Upper lobe of right lung (tissue), 1 donor: ENCODE measurements at regions not wholly inside any gene's neighbourhood (a gene's known extent, or its start where the extent isn't known, plus 50 kb on each side); places are given as distances from the start of the nearest gene placed in this dataset.
"Not testable (repeated sequence)": the region's sequence is repeated elsewhere in the genome, so short reads cannot be mapped to it uniquely, and the experiment has no call there.

Source experiments
- ATAC-seq: fragments of 200-7000 bp; cut with Tn5 transposase; one replicate; pipeline ENCODE4 v1.9.1; 2020; ENCODE audit warnings: mild to moderate bottlenecking, moderate library complexity
- DNase-seq: peaks from one replicate; pipeline ENCODE4 v3.0.0-alpha.2; 2020
- H3K27ac ChIP-seq: fragments of 200-600 bp; one replicate; pipeline ENCODE4 v1.8.0; 2022
- H3K27me3 ChIP-seq: fragments of 200-600 bp; one replicate; pipeline ENCODE4 v1.8.0; 2022; ENCODE audit warnings: mild to moderate bottlenecking
- H3K36me3 ChIP-seq: fragments of 200-600 bp; one replicate; pipeline ENCODE4 v1.8.0; 2022
- H3K4me1 ChIP-seq: fragments of 200-600 bp; one replicate; pipeline ENCODE4 v1.8.0; 2022
- H3K4me3 ChIP-seq: fragments of 200-600 bp; one replicate; pipeline ENCODE4 v1.8.0; 2022; ENCODE audit warnings: mild to moderate bottlenecking
- H3K9me3 ChIP-seq: fragments of 200-600 bp; one replicate; pipeline ENCODE4 v1.8.0; 2022
- CTCF ChIP-seq: fragments of 200-600 bp; IDR thresholded peaks from one replicate; pipeline ENCODE4 v1.8.0; 2022; ENCODE audit warnings: antibody characterized with exemption
- intact Hi-C: fragments of 100-400 bp; cut with DNase I; formaldehyde crosslinking; loops from one replicate; pipeline ENCODE4 v1.11.0; 2022
- donor health status: DM: no; HTN: yes; CAD: no; lungs with severe emphysema.

- Histone ChIP-seq H3K36me3 (no peaks in the 10 kb centered on the region), H3K9me3 (no peaks in the 10 kb centered on the region), H3K27me3 (no peaks in the 10 kb centered on the region), H3K4me3 (no peak overlapping the region), H3K27ac (no peak overlapping the region), H3K4me1 (no peaks in the 10 kb centered on the region)
- intact Hi-C loops = no loop called here
- DNase-seq (no peak), ATAC-seq (no peak)
- TF ChIP-seq CTCF = no peak
Observed at GRCh38 chr1:239112101-239112935, 274.1 kb upstream of the CHRM3 start.

- no peaks in the 10 kb centered on the region for H3K4me1 ChIP-seq
- DNase-seq (no peak), ATAC-seq (no peak)
- no peaks in the 10 kb centered on the region for H3K27me3 ChIP-seq
- H3K4me3 ChIP-seq = no peak overlapping the region
- H3K9me3 ChIP-seq = no peaks in the 10 kb centered on the region
- intact Hi-C loops = no loop called here
- TF ChIP-seq CTCF = no peak
- no peaks in the 10 kb centered on the region for H3K36me3 ChIP-seq
- no peak overlapping the region for H3K27ac ChIP-seq
Observed at GRCh38 chr1:239107676-239108075, 278.7 kb upstream of the CHRM3 start.

- intact Hi-C loops, H3K27me3 ChIP-seq, H3K4me1 ChIP-seq, ATAC-seq, H3K27ac ChIP-seq, H3K9me3 ChIP-seq, DNase-seq, H3K4me3 ChIP-seq, H3K36me3 ChIP-seq: not testable (repeated sequence)
Observed at GRCh38 chr1:239106689-239107088, 279.7 kb upstream of the CHRM3 start.

GRCh38 chr1:239098400-239099037 is 287.8 kb upstream of the CHRM3 start:
- Histone ChIP-seq H3K36me3 (no peaks in the 10 kb centered on the region), H3K4me3 (no peak overlapping the region), H3K4me1 (no peaks in the 10 kb centered on the region), H3K27me3 (no peaks in the 10 kb centered on the region), H3K27ac (no peak overlapping the region), H3K9me3 (no peaks in the 10 kb centered on the region)
- intact Hi-C loops = no loop called here
- TF ChIP-seq CTCF = no peak
- ATAC-seq (peak; percentile 66), DNase-seq (no peak)

- ATAC-seq (no peak), DNase-seq (no peak)
- no peak for TF ChIP-seq CTCF
Observed at GRCh38 chr1:239091537-239091936, 294.8 kb upstream of the CHRM3 start.

GRCh38 chr1:239084459-239085080 is 301.8 kb upstream of the CHRM3 start:
- Histone ChIP-seq H3K4me1 (no peaks in the 10 kb centered on the region), H3K4me3 (no peak overlapping the region), H3K27me3 (no peaks in the 10 kb centered on the region), H3K36me3 (no peaks in the 10 kb centered on the region), H3K9me3 (no peaks in the 10 kb centered on the region), H3K27ac (no peak overlapping the region)
- DNase-seq (no peak), ATAC-seq (no peak)
- no peak for TF ChIP-seq CTCF
- intact Hi-C loops = no loop called here

More at GRCh38 chr1:239091537-239091936, 294.8 kb upstream of the CHRM3 start:
- Histone ChIP-seq H3K4me1 (no peaks in the 10 kb centered on the region), H3K4me3 (no peak overlapping the region), H3K9me3 (no peaks in the 10 kb centered on the region), H3K27me3 (no peaks in the 10 kb centered on the region), H3K36me3 (no peaks in the 10 kb centered on the region), H3K27ac (no peak overlapping the region)
- intact Hi-C loops = no loop called here

- H3K27me3 ChIP-seq, H3K4me1 ChIP-seq, H3K36me3 ChIP-seq, H3K4me3 ChIP-seq, ATAC-seq, intact Hi-C loops, H3K27ac ChIP-seq, DNase-seq, H3K9me3 ChIP-seq: not testable (repeated sequence)
Observed at GRCh38 chr1:239081947-239082346, 304.4 kb upstream of the CHRM3 start.
